Neural cell (in vitro differentiated cells): ENCODE measurements at regions not wholly inside any gene's neighbourhood (a gene's known extent, or its start where the extent isn't known, plus 50 kb on each side); places are given as distances from the start of the nearest gene placed in this dataset.
"Not testable (repeated sequence)": the region's sequence is repeated elsewhere in the genome, so short reads cannot be mapped to it uniquely, and the experiment has no call there.

Experiments used
- H2AFZ ChIP-seq: fragments of 200-600, 300-800 bp; sonication (generic), shearing (Covaris generic); 2 replicates; pipeline ENCODE4 v1.6.0; 2014; ENCODE audit warnings: low read depth, mild to moderate bottlenecking, antibody characterized with exemption, low read length, moderate library complexity
- H3F3A ChIP-seq: fragments of 200-600 bp; shearing (Covaris generic); 2 replicates; pipeline ENCODE4 v1.6.1; 2016; ENCODE audit warnings: mild to moderate bottlenecking, moderate library complexity, mixed read lengths, antibody characterized with exemption, low read length; ENCODE audit not compliant: insufficient read depth, poor library complexity, severe bottlenecking
- H3K27ac ChIP-seq: fragments of 200-600, 300-800 bp; sonication (generic), shearing (Covaris generic); 2 replicates; pipeline ENCODE4 v1.5.1; 2014; ENCODE audit warnings: mild to moderate bottlenecking, low read length, moderate library complexity
- H3K27me3 ChIP-seq: fragments of 300-800, 200-600 bp; sonication (generic), shearing (Covaris generic); 2 replicates; pipeline ENCODE4 v1.6.0; 2014; ENCODE audit warnings: mild to moderate bottlenecking, low read depth, low read length, moderate library complexity; ENCODE audit not compliant: insufficient read depth
- H3K36me3 ChIP-seq: fragments of 300-800, 200-600 bp; sonication (generic), shearing (Covaris generic); 2 replicates; pipeline ENCODE4 v1.5.1; 2014; ENCODE audit warnings: mild to moderate bottlenecking, antibody characterized with exemption, low read length, moderate library complexity; ENCODE audit not compliant: insufficient read depth
- H3K4me2 ChIP-seq: fragments of 300-800, 200-600 bp; sonication (generic), shearing (Covaris generic); 2 replicates; pipeline ENCODE4 v1.6.0; 2014; ENCODE audit warnings: mild to moderate bottlenecking, low read length
- H3K4me3 ChIP-seq: fragments of 300-800, 200-600 bp; sonication (generic), shearing (Covaris generic); 2 replicates; pipeline ENCODE4 v1.5.1; 2014; ENCODE audit warnings: mild to moderate bottlenecking, low read length, moderate library complexity
- H3K79me2 ChIP-seq: fragments of 200-600 bp; shearing (Covaris generic); replicated peaks from 2 replicates; pipeline ENCODE4 v1.6.0; 2014; ENCODE audit warnings: mild to moderate bottlenecking, low read length, moderate library complexity; ENCODE audit not compliant: insufficient read depth
- H3K9ac ChIP-seq: fragments of 300-800, 200-600 bp; sonication (generic), shearing (Covaris generic); 2 replicates; pipeline ENCODE4 v1.6.1; 2016; ENCODE audit warnings: mild to moderate bottlenecking, low read length, mixed read lengths
- H3K9me2 ChIP-seq: fragments of 200-600 bp; shearing (Covaris generic); 2 replicates; pipeline ENCODE4 v1.6.1; 2016; ENCODE audit warnings: mild to moderate bottlenecking, low read length, mixed read lengths; ENCODE audit not compliant: insufficient read depth
- H3K9me3 ChIP-seq: fragments of 200-600, 300-800 bp; sonication (generic), shearing (Covaris generic); 2 replicates; pipeline ENCODE4 v1.6.1; 2016; ENCODE audit warnings: mild to moderate bottlenecking, mixed run types, low read length, moderate library complexity, mixed read lengths
- H4K20me1 ChIP-seq: fragments of 200-600 bp; shearing (Covaris generic); 2 replicates; pipeline ENCODE4 v1.6.1; 2016; ENCODE audit warnings: mild to moderate bottlenecking, mixed run types; ENCODE audit not compliant: insufficient read depth

DNA sequence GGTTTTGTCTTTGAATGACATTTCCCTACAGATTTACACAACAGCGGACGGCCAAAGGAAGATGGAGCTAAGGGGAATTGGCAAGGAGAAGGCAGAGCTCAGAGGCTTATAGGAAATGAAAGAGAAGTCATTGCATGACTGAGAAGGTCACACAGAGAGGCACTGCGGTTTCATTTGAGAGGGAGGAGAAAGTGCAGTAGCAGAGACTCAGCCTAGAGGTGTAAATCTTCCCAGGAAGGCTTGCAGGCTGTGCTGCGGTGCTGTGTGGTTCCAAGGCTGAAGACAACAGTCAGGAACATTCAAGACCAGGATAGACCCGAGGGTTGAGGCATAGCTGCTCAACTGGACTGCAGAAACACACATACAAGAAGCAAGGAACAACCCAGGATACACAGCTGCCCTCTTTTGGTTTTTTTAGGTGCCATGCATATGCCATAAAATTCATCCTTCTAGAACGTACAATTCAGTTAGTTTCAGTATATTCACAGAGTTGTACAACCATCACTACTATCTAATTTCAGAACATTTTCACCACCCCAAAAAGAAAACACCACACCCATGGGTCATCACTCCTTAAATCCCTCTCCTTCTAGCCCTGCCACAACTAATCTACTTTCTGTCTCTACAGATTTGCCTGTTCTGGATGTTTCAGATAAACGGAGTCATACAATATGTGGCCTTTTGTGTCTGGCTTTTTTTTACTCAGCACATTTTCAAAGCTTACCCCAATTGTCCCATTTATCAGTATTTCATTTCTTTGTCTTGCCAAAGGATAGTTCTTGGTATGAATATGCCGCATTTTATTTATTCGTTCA, 313.5 kb downstream of the ANAPC1 start:
- not testable (repeated sequence) for H3K9me3 ChIP-seq, H3K79me2 ChIP-seq, H3K27me3 ChIP-seq, H2AFZ ChIP-seq, H3K9ac ChIP-seq, H3K36me3 ChIP-seq, H3F3A ChIP-seq, H3K4me2 ChIP-seq, H3K9me2 ChIP-seq, H3K27ac ChIP-seq, H4K20me1 ChIP-seq, H3K4me3 ChIP-seq

GRCh38 chr2:111574803-111575202, 309.2 kb downstream of the ANAPC1 start:
- not testable (repeated sequence) for H3K9me2 ChIP-seq, H2AFZ ChIP-seq, H3K9ac ChIP-seq, H3K4me3 ChIP-seq, H3K27me3 ChIP-seq, H3K36me3 ChIP-seq, H4K20me1 ChIP-seq, H3K27ac ChIP-seq, H3K79me2 ChIP-seq, H3K9me3 ChIP-seq, H3F3A ChIP-seq, H3K4me2 ChIP-seq

- not testable (repeated sequence) for H3K4me3 ChIP-seq, H3K9me3 ChIP-seq, H3K4me2 ChIP-seq, H3K27ac ChIP-seq, H3K36me3 ChIP-seq, H4K20me1 ChIP-seq, H3K9ac ChIP-seq, H3F3A ChIP-seq, H3K9me2 ChIP-seq, H3K79me2 ChIP-seq, H3K27me3 ChIP-seq, H2AFZ ChIP-seq
Measured at GRCh38 chr2:111577154-111577885, 306.7 kb downstream of the ANAPC1 start.

- not testable (repeated sequence) for H3K36me3 ChIP-seq, H3K4me2 ChIP-seq, H3K27ac ChIP-seq, H4K20me1 ChIP-seq, H3K79me2 ChIP-seq, H3K9me3 ChIP-seq, H3K9ac ChIP-seq, H3K4me3 ChIP-seq, H2AFZ ChIP-seq, H3K9me2 ChIP-seq, H3F3A ChIP-seq, H3K27me3 ChIP-seq
Measured at GRCh38 chr2:111579500-111580134, 304.4 kb downstream of the ANAPC1 start.

- H3K27ac ChIP-seq, H3F3A ChIP-seq, H3K9ac ChIP-seq, H3K4me2 ChIP-seq, H3K9me2 ChIP-seq, H3K9me3 ChIP-seq, H3K36me3 ChIP-seq, H3K4me3 ChIP-seq, H4K20me1 ChIP-seq, H3K27me3 ChIP-seq, H3K79me2 ChIP-seq, H2AFZ ChIP-seq: not testable (repeated sequence)
Measured at GRCh38 chr2:111580616-111581015, 303.4 kb downstream of the ANAPC1 start.

- not testable (repeated sequence) for H2AFZ ChIP-seq, H3K9me2 ChIP-seq, H3K27ac ChIP-seq, H4K20me1 ChIP-seq, H3K4me3 ChIP-seq, H3K4me2 ChIP-seq, H3K9me3 ChIP-seq, H3K9ac ChIP-seq, H3F3A ChIP-seq, H3K36me3 ChIP-seq, H3K27me3 ChIP-seq, H3K79me2 ChIP-seq
Measured at GRCh38 chr2:111582090-111582489, 301.9 kb downstream of the ANAPC1 start.

DNA sequence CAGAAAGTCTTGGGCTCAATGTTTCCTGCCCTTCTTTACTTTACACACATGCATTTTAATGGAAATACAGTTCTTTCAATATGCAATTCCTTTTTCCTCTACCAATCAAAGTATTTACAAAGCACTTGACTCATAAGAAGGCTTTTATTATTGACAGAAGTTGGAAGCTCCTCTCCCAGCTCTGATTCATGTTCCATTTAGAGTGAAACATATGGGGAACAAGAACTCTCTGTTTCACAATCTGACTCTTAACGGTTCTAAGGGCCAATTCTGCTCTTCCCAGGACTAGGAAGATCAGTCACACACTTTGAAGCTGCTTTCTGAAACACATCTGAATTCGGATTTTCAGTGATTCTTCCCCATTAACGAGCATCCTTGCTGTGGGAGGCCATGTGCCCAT, 300.5 kb downstream of the ANAPC1 start:
- H3F3A ChIP-seq, H3K27ac ChIP-seq, H3K9me2 ChIP-seq, H3K36me3 ChIP-seq, H3K79me2 ChIP-seq, H3K4me2 ChIP-seq, H4K20me1 ChIP-seq, H3K27me3 ChIP-seq, H3K9ac ChIP-seq, H3K9me3 ChIP-seq, H2AFZ ChIP-seq, H3K4me3 ChIP-seq: not testable (repeated sequence)

- H3K9me2 ChIP-seq, H2AFZ ChIP-seq, H3K36me3 ChIP-seq, H3F3A ChIP-seq, H3K27me3 ChIP-seq, H3K4me3 ChIP-seq, H4K20me1 ChIP-seq, H3K4me2 ChIP-seq, H3K27ac ChIP-seq, H3K9ac ChIP-seq, H3K79me2 ChIP-seq, H3K9me3 ChIP-seq: not testable (repeated sequence)
Measured at GRCh38 chr2:111584540-111584939, 299.5 kb downstream of the ANAPC1 start.
